Endodermal cell (in vitro differentiated cells): ENCODE measurements at regions not wholly inside any gene's neighbourhood (a gene's known extent, or its start where the extent isn't known, plus 50 kb on each side); places are given as distances from the start of the nearest gene placed in this dataset.

Experiments used
- DNase-seq: peaks from one replicate; pipeline ENCODE4 v3.0.0-alpha.2; 2017
- H3K27ac ChIP-seq: 2 replicates; pipeline ENCODE4 v1.5.1; 2013; ENCODE audit warnings: mild to moderate bottlenecking, low read depth, low read length, moderate library complexity
- H3K27me3 ChIP-seq: 2 replicates; pipeline ENCODE4 v1.6.1; 2013; ENCODE audit warnings: mild to moderate bottlenecking, low read length, moderate library complexity; ENCODE audit not compliant: insufficient read depth, control insufficient read depth, poor library complexity, severe bottlenecking
- H3K36me3 ChIP-seq: 2 replicates; pipeline ENCODE4 v1.7.0; 2013; ENCODE audit warnings: mild to moderate bottlenecking, low read length, moderate library complexity; ENCODE audit not compliant: control insufficient read depth, insufficient read depth
- H3K4me1 ChIP-seq: one replicate; pipeline ENCODE4 v1.7.0; 2013; ENCODE audit warnings: low read length; ENCODE audit not compliant: control insufficient read depth, insufficient read depth
- H3K4me3 ChIP-seq: 2 replicates; pipeline ENCODE4 v1.5.1; 2013; ENCODE audit warnings: mild to moderate bottlenecking, low read length, moderate library complexity
- H3K9ac ChIP-seq: 2 replicates; pipeline ENCODE4 v1.6.1; 2013; ENCODE audit warnings: mild to moderate bottlenecking, low read length, moderate library complexity; ENCODE audit not compliant: poor library complexity, severe bottlenecking; ENCODE audit errors: extremely low read depth
- H3K9me3 ChIP-seq: 2 replicates; pipeline ENCODE4 v1.6.1; 2013; ENCODE audit warnings: mild to moderate bottlenecking, low read length, moderate library complexity; ENCODE audit not compliant: control insufficient read depth
- H3K27ac Mint-ChIP-seq: 2 replicates; pipeline ENCODE4 v1.8.0; 2020; ENCODE audit warnings: mixed read lengths
- H3K27me3 Mint-ChIP-seq: 2 replicates; pipeline ENCODE4 v1.8.0; 2021; ENCODE audit warnings: mild to moderate bottlenecking, mixed read lengths; ENCODE audit not compliant: insufficient read depth
- H3K36me3 Mint-ChIP-seq: 2 replicates; pipeline ENCODE4 v1.8.0; 2020; ENCODE audit warnings: low read depth, mixed read lengths
- H3K4me1 Mint-ChIP-seq: 2 replicates; pipeline ENCODE4 v1.8.0; 2020; ENCODE audit warnings: mixed read lengths
- H3K4me3 Mint-ChIP-seq: 2 replicates; pipeline ENCODE4 v1.8.0; 2020; ENCODE audit warnings: mild to moderate bottlenecking, moderate library complexity, mixed read lengths
- H3K9me3 Mint-ChIP-seq: 2 replicates; pipeline ENCODE4 v1.8.0; 2020; ENCODE audit warnings: mild to moderate bottlenecking, mixed read lengths
- WGBS, 2 experiments: methylation state at CpG; one replicate each; pipeline versions ENCODE4 v1.1.5 to v1.1.7; 2013; ENCODE audit warnings: missing lambda C conversion rate in 2 of 2, mixed read lengths in 1 of 2; ENCODE audit not compliant: insufficient coverage in 1 of 2, insufficient read length in 1 of 2; 5-methylcytosine and 5-hydroxymethylcytosine counted together
- TF ChIP-seq, protein P1 (sequence below): fragments of 200-600 bp; sonication (generic); conservative IDR thresholded peaks from 2 replicates; pipeline ENCODE4 v1.5.0; 2021; ENCODE audit warnings: antibody characterized with exemption, mild to moderate bottlenecking

DNA sequence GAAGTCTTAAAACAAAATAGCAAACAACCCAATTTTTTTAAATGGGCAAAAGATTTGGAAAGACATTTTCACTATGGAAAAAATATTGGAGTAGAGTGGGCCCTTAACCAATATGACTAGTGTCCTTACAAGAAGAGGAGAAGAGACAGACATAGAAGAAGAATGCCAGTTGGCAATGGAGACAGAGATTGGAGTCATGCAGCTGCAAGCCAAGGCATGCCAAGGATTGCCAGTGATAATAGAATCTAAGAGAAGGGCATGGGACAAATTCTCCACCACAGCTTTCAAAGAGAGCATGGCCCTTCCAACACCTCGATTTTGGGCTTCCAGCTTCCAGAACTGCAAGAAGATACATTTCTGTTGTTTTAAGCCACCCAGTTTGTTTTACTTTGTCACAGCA, 92.7 kb downstream of the RGS2 start:
- H3K4me3 ChIP-seq: no peak overlapping the region
- 81% methylated on average over 1 of the region's 1 CpG; no CpG with 5 or more reads in 1 of the 2 experiments for WGBS, 2 experiments
- no peaks in the 10 kb centered on the region for H3K36me3 Mint-ChIP-seq
- H3K4me1 ChIP-seq: no peaks in the 10 kb centered on the region
- no peak overlapping the region for H3K27ac ChIP-seq
- H3K27ac Mint-ChIP-seq: no peak overlapping the region
- no peak for DNase-seq
- no peak overlapping the region for H3K4me3 Mint-ChIP-seq
- no peaks in the 10 kb centered on the region for H3K36me3 ChIP-seq
- no peaks in the 10 kb centered on the region for H3K27me3 ChIP-seq
- H3K27me3 Mint-ChIP-seq: no peaks in the 10 kb centered on the region
- no peak overlapping the region for H3K9ac ChIP-seq
- no peaks in the 10 kb centered on the region for H3K9me3 Mint-ChIP-seq
- no peaks in the 10 kb centered on the region for H3K9me3 ChIP-seq
- no peaks in the 10 kb centered on the region for H3K4me1 Mint-ChIP-seq
- TF ChIP-seq, protein P1, sequence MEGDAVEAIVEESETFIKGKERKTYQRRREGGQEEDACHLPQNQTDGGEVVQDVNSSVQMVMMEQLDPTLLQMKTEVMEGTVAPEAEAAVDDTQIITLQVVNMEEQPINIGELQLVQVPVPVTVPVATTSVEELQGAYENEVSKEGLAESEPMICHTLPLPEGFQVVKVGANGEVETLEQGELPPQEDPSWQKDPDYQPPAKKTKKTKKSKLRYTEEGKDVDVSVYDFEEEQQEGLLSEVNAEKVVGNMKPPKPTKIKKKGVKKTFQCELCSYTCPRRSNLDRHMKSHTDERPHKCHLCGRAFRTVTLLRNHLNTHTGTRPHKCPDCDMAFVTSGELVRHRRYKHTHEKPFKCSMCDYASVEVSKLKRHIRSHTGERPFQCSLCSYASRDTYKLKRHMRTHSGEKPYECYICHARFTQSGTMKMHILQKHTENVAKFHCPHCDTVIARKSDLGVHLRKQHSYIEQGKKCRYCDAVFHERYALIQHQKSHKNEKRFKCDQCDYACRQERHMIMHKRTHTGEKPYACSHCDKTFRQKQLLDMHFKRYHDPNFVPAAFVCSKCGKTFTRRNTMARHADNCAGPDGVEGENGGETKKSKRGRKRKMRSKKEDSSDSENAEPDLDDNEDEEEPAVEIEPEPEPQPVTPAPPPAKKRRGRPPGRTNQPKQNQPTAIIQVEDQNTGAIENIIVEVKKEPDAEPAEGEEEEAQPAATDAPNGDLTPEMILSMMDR: no peak

GRCh38 chr1:192903142-192903541, 94.3 kb downstream of the RGS2 start:
- Mint-ChIP-seq H3K27ac (no peak overlapping the region), H3K4me1 (no peaks in the 10 kb centered on the region), H3K36me3 (no peaks in the 10 kb centered on the region), H3K27me3 (no peaks in the 10 kb centered on the region), H3K4me3 (no peak overlapping the region), H3K9me3 (no peaks in the 10 kb centered on the region)
- Histone ChIP-seq H3K9me3 (no peaks in the 10 kb centered on the region), H3K36me3 (no peaks in the 10 kb centered on the region), H3K27me3 (no peaks in the 10 kb centered on the region), H3K27ac (no peak overlapping the region), H3K9ac (no peak overlapping the region), H3K4me3 (no peak overlapping the region), H3K4me1 (no peaks in the 10 kb centered on the region)
- TF ChIP-seq, protein P1: no peak
- no peak for DNase-seq
- WGBS, 2 experiments: 87 to 90% methylated on average over 3 to 5 of the region's 5 CpGs

GRCh38 chr1:192904438-192904895, 95.6 kb downstream of the RGS2 start:
- TF ChIP-seq, protein P1: no peak
- Histone ChIP-seq H3K4me3 (no peak overlapping the region), H3K27ac (no peak overlapping the region), H3K27me3 (no peaks in the 10 kb centered on the region), H3K9me3 (no peaks in the 10 kb centered on the region), H3K36me3 (no peaks in the 10 kb centered on the region), H3K9ac (no peak overlapping the region), H3K4me1 (no peaks in the 10 kb centered on the region)
- no peak for DNase-seq
- Mint-ChIP-seq H3K27ac (no peak overlapping the region), H3K4me1 (no peaks in the 10 kb centered on the region), H3K36me3 (no peaks in the 10 kb centered on the region), H3K4me3 (no peak overlapping the region), H3K27me3 (no peaks in the 10 kb centered on the region), H3K9me3 (no peaks in the 10 kb centered on the region)
- WGBS, 2 experiments: 80 to 90% methylated on average over 6 to 7 of the region's 7 CpGs
